LNCAP (cell line): ENCODE measurements at regions not wholly inside any gene's neighbourhood (a gene's known extent, or its start where the extent isn't known, plus 50 kb on each side); places are given as distances from the start of the nearest gene placed in this dataset.

Experiments used
- TF ChIP-seq, protein P1 (sequence below): fragments of 450-650 bp; IDR thresholded peaks from 2 replicates; pipeline ENCODE4 v1.5.1; 2017; ENCODE audit warnings: mild to moderate bottlenecking

DNA sequence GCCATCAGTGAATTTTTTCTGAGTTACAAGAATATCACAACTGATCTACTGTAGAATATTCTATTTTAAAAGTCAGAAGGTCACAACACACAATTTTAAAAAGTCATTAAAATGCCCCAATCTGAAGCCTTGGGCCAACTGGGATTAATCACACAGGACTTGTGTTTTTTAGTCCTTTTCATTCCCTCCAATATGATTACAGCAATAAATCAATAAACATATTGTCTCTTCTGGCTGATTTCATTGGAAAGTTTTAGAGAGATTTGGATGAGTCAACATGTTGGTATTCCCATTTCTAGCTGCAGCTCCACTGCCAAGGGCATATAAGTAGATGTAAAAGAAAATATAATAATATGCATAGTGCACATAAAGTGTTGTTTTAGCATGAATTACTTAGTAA is 85.8 kb downstream of the NIBAN1 start:
- TF ChIP-seq, protein P1, sequence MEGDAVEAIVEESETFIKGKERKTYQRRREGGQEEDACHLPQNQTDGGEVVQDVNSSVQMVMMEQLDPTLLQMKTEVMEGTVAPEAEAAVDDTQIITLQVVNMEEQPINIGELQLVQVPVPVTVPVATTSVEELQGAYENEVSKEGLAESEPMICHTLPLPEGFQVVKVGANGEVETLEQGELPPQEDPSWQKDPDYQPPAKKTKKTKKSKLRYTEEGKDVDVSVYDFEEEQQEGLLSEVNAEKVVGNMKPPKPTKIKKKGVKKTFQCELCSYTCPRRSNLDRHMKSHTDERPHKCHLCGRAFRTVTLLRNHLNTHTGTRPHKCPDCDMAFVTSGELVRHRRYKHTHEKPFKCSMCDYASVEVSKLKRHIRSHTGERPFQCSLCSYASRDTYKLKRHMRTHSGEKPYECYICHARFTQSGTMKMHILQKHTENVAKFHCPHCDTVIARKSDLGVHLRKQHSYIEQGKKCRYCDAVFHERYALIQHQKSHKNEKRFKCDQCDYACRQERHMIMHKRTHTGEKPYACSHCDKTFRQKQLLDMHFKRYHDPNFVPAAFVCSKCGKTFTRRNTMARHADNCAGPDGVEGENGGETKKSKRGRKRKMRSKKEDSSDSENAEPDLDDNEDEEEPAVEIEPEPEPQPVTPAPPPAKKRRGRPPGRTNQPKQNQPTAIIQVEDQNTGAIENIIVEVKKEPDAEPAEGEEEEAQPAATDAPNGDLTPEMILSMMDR = no peak

DNA sequence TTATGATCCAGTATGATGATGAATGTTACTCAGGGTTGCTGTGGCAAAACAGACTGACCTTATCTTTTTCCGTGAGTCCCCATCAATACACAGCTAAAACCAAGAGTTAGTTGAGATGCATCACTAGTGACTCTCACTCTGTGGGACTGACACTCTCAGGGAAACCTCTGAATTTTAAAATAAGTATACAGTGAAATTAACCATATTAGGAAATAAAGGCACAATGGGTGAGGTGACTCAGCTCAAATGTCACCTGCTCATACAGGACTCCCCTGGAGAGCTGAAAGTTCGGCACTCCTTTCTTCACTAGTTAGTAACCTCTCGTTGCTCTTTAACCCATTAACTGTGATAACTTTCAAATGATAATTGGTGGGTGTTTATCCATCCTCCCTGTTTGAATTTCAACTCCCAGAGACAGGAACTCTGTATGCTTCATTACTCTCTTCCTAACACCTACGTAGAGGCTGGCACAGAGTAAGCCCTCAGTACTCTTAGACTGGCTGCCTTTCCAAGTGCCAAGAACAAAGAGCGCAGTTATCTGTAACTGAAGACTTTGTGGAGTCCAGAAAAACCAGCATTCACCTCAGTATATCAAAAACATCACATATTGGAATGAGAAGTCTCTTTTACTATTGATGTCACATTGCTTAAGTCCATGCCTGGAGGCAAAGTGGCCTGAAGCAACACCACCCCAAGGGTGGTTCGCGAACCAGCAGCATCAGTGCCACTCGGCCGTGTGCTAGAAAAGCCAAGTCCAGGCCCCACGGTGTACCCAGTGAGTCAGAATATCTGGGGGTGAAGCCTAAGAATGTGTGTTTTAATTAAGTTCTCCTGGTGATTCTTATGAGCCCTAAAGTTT is 91.1 kb downstream of the NIBAN1 start:
- TF ChIP-seq, protein P1 = no peak

DNA sequence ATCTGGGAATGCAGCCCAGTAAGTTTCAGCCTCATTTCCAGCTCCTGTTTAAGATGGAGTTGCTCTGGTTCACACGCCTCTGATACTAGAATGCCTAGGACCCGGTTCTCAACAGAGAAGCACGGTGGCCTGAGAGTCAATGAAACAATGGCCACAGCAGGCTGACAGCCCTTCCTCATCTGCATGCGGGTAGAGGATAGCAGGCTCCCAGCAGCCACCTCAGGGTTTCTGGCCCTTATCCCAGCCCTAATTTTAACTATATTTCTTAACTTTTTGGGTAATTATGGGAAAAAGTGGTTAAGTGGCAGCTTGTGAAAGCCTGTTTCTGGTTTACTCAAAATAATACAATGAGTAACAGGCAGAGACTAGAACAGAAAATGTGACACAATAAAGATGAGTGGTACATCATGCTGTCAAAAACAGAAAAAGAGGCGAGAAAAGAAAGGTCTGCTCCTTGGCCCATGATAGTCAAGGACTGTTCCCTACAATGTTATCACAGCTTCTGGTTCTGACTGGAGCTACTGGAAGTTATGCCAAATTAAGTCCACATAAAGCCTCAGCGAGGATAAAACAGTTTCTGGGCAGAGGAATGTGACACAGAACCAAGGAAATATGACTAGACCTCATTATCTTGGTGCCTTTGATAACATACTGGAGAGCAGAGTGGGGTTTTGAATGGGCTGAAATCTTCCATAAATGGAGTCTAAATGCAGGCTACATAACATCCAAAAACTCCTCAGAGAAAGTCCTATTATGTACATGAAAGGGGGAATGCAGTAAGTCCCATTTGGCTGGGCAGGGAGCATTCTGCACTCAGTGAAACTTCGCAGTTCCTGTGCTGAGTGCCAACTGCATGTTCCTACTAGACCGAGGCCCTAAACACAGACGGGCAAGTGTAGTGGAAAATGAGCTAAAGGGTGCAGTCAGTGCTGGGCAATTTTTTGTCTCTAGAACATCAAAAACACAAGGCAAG is 92.1 kb downstream of the NIBAN1 start:
- TF ChIP-seq, protein P1 = no peak

DNA sequence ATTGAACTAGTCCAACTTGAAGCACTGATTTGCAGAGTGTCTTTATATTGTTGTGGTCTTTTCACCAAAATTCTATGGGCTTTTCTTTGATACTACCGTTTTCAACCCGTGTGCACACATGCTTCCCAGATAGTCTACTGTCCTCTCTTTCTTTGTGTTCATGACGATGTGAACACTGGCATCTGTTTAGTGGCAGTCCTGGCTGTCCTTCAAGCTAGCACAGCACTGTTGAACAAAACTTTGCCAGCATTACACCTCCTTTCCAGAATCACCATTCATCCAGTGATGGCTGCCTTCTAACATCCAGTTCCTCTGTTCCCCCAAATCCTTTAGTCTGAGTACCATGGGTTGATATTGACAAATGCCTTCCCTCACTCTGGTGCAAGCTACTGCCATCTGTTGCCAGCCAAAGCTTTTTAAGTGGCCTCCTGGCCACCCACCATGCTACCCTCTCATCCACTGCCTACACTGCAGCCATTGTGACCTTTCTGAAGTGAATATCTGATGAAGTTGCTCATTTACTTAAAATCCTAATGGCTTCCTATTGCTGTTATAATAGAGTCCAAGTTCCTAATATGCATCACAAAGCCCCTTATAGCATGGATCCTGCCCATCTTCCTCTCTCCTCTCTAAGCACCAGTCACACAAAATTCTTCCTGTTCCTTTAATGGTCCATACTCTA is 94.3 kb downstream of the NIBAN1 start:
- TF ChIP-seq, protein P1 = no peak

DNA sequence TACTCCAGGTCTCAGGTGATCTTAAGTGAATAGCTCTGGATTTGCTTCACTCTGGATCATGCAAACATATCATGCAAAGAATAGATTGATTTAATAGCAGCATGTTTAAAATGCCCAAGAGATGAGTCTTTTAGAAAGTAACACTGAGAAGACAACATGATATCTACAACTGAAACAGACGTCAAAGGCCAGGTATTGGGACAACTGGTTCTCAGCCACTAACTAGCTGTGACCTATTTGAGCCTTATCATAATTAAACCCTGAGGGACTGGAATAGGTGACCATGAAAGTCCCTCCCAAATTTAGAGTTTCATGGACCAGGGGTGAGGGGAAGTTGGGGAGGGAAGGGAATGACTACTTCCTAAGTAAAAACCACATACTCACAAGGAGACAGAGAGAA is 95.7 kb downstream of the NIBAN1 start:
- TF ChIP-seq, protein P1 = no peak

DNA sequence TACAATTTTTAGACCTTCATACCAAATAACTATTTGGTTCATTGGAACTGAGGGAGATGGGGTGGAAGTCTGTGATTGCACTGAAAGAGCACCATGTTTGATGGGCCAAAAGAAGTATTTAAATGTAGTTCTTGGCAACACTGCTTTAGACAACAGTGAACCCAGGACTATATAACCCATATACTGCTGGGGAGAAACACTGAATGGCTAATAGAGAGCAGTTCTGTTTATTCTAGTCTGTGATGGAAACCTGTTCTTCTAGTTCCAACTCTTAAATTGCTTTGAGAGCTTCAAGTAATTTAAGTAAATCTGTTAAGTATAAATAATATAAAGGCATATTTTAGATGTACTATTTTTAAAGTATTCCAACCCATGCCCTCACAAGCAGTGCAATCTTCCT is 96.3 kb downstream of the NIBAN1 start:
- TF ChIP-seq, protein P1 = no peak

DNA sequence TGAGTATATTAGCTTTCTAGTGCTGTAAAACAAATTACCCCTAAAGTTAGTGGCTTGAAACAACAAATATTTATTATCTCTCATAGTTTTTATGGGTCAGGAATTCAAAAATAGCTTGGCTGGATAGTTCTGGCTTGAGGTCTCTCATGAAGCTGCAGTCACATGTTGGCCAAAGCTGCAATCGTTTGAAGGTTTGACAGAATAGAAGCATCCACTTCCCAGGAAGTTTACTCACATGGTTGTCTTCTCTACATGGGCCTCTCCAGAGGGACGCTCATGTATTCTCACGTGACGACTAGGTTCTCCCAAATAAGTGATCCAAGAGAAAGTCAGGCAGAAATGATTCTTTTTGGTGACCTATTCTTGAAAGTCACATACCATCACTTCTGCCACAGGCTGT is 99.1 kb downstream of the NIBAN1 start:
- TF ChIP-seq, protein P1 = no peak
